HepG2 (cell line): ENCODE measurements at regions not wholly inside any gene's neighbourhood (a gene's known extent, or its start where the extent isn't known, plus 50 kb on each side); places are given as distances from the start of the nearest gene placed in this dataset.

Source experiments
- ATF3 ChIP-seq: sonication (generic); formaldehyde crosslinking; IDR thresholded peaks from 2 replicates; pipeline ENCODE4 v1.4.0; 2020; ENCODE audit warnings: missing genetic modification reagents
- ATF7-NPFF ChIP-seq: sonication (generic); formaldehyde crosslinking; IDR thresholded peaks from 2 replicates; pipeline ENCODE4 v1.8.1; 2023; ENCODE audit warnings: mild to moderate bottlenecking, low read depth, missing genetic modification reagents, moderate library complexity
- CBX5 ChIP-seq: sonication (generic); formaldehyde crosslinking; IDR thresholded peaks from 2 replicates; pipeline ENCODE4 v1.4.0; 2020; ENCODE audit warnings: missing genetic modification reagents, borderline replicate concordance
- GLMP ChIP-seq: sonication (generic); formaldehyde crosslinking; IDR thresholded peaks from 2 replicates; pipeline ENCODE4 v1.9.0; 2021; ENCODE audit warnings: missing genetic modification reagents, mild to moderate bottlenecking, borderline replicate concordance
- HMG20A ChIP-seq: IDR thresholded peaks from 2 replicates; pipeline ENCODE4 v1.6.1; 2016; ENCODE audit warnings: borderline replicate concordance
- MED8 ChIP-seq: sonication (generic); formaldehyde crosslinking; IDR thresholded peaks from 2 replicates; pipeline ENCODE4 v1.8.1; 2023; ENCODE audit warnings: mild to moderate bottlenecking, missing genetic modification reagents; ENCODE audit not compliant: insufficient replicate concordance
- MLLT10 ChIP-seq: sonication (generic); formaldehyde crosslinking; IDR thresholded peaks from 2 replicates; pipeline ENCODE4 v1.4.0; 2020; ENCODE audit warnings: missing genetic modification reagents
- MXI1 ChIP-seq: IDR thresholded peaks from 3 replicates; pipeline ENCODE4 v1.6.1; 2012; ENCODE audit warnings: low read depth, low read length, inconsistent platforms, borderline replicate concordance
- NONO ChIP-seq, 2 experiments: fragments of 450-650 bp in 1 of 2; sonication (generic) in 1 of 2; formaldehyde crosslinking in 1 of 2; IDR thresholded peaks in 1 of 2; conservative IDR thresholded peaks in 1 of 2; 2 replicates each; pipeline versions ENCODE4 v1.6.1 to v1.8.0; 2017 to 2022; ENCODE audit warnings: mild to moderate bottlenecking in 1 of 2, missing genetic modification reagents in 1 of 2, moderate library complexity in 1 of 2
- POLR2AphosphoS2 ChIP-seq: IDR thresholded peaks from 2 replicates; pipeline ENCODE4 v1.6.1; 2011; ENCODE audit warnings: low read depth, low read length, improper control_type of control experiment
- STAT5B ChIP-seq: sonication (generic); formaldehyde crosslinking; IDR thresholded peaks from 2 replicates; pipeline ENCODE4 v1.4.0; 2020; ENCODE audit warnings: missing genetic modification reagents
- YY1 ChIP-seq: IDR thresholded peaks from 2 replicates; pipeline ENCODE4 v1.6.1; 2011; ENCODE audit warnings: low read length, low read depth, moderate library complexity, mild to moderate bottlenecking; ENCODE audit not compliant: insufficient read depth, insufficient replicate concordance
- ZBTB33 ChIP-seq: sonication (generic); formaldehyde crosslinking; IDR thresholded peaks from 2 replicates; pipeline ENCODE4 v1.4.0; 2020; ENCODE audit warnings: missing genetic modification reagents
- ZFP90 ChIP-seq: sonication (generic); formaldehyde crosslinking; IDR thresholded peaks from 2 replicates; pipeline ENCODE4 v1.8.0; 2022; ENCODE audit warnings: missing genetic modification reagents, mild to moderate bottlenecking, inconsistent platforms, borderline replicate concordance
- ZFYVE20 ChIP-seq: sonication (generic); formaldehyde crosslinking; IDR thresholded peaks from 2 replicates; pipeline ENCODE4 v1.8.0; 2023; ENCODE audit warnings: low read depth, mild to moderate bottlenecking, moderate library complexity, missing genetic modification reagents, borderline replicate concordance
- ZMYM2 ChIP-seq: sonication (generic); formaldehyde crosslinking; IDR thresholded peaks from 2 replicates; pipeline ENCODE4 v1.8.0; 2022; ENCODE audit warnings: mild to moderate bottlenecking, missing genetic modification reagents
- ZNF143 ChIP-seq: sonication (generic); formaldehyde crosslinking; IDR thresholded peaks from 2 replicates; pipeline ENCODE4 v1.4.0; 2020; ENCODE audit warnings: missing genetic modification reagents
- ZNF430 ChIP-seq: sonication (generic); formaldehyde crosslinking; IDR thresholded peaks from 2 replicates; pipeline ENCODE4 v1.9.0; 2021; ENCODE audit warnings: mild to moderate bottlenecking, missing genetic modification reagents
- ZNF441 ChIP-seq: sonication (generic); formaldehyde crosslinking; IDR thresholded peaks from 2 replicates; pipeline ENCODE4 v1.7.0; 2021; ENCODE audit warnings: missing genetic modification reagents, borderline replicate concordance
- ZNF546 ChIP-seq: sonication (generic); formaldehyde crosslinking; conservative IDR thresholded peaks from 2 replicates; pipeline ENCODE4 v1.8.1; 2023; ENCODE audit warnings: mild to moderate bottlenecking, missing genetic modification reagents
- ZNF709 ChIP-seq: sonication (generic); formaldehyde crosslinking; IDR thresholded peaks from 2 replicates; pipeline ENCODE4 v1.5.0; 2020; ENCODE audit warnings: mild to moderate bottlenecking, missing genetic modification reagents
- TF ChIP-seq, protein P1 (sequence below): sonication (generic); formaldehyde crosslinking; IDR thresholded peaks from 2 replicates; pipeline ENCODE4 v1.4.0; 2020; ENCODE audit warnings: mild to moderate bottlenecking, missing genetic modification reagents
- TF ChIP-seq, protein P2 (sequence below): IDR thresholded peaks from 2 replicates; pipeline ENCODE4 v1.6.1; 2016
- TF ChIP-seq, protein P3 (sequence below): conservative IDR thresholded peaks from 2 replicates; pipeline ENCODE4 v1.6.1; 2018; ENCODE audit warnings: missing genetic modification reagents

DNA sequence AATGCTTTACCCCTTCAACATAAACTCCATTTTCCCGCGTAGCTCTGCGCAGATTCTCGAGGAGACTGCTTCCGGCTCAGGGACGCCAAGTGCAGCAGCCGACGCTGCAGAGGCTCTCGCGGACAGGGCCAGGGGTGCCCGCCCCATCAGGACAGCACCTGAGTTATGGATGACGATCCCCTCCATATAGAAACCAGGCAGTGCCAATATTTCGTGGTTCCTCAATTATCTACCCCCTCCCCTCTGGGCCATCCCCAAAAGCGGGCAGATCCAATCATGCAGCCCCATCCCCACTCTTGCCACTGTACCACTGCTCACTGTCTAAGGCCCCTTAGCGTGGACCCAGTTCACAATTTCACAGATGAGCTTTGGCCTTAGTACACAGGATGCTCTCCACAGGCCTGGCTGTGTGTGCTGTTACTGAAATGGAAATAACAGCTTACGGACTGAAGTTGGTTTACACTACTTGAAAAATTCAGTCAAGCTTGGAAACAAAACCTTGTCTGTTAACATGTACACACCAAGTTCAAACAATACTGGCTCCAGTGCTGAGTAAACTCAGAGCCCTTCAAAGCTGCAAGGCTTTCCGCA, 74.5 kb downstream of the DACT2 start (continued):
- TF ChIP-seq, protein P1, sequence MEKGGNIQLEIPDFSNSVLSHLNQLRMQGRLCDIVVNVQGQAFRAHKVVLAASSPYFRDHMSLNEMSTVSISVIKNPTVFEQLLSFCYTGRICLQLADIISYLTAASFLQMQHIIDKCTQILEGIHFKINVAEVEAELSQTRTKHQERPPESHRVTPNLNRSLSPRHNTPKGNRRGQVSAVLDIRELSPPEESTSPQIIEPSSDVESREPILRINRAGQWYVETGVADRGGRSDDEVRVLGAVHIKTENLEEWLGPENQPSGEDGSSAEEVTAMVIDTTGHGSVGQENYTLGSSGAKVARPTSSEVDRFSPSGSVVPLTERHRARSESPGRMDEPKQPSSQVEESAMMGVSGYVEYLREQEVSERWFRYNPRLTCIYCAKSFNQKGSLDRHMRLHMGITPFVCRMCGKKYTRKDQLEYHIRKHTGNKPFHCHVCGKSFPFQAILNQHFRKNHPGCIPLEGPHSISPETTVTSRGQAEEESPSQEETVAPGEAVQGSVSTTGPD (CRISPR knock-in tag), result no peak
- TF ChIP-seq HMG20A (peak; percentile 89), POLR2AphosphoS2 (no peak), ATF3 (CRISPR knock-in tag) (no peak), GLMP (no peak), ZMYM2 (CRISPR knock-in tag) (peak; percentile 74; the same call in 1 of the 2 replicates), ZFP90 (CRISPR knock-in tag) (peak; percentile 86; the same call in 1 of the 2 replicates), MLLT10 (CRISPR knock-in tag) (no peak), ZNF546 (CRISPR knock-in tag) (no peak), ZNF441 (CRISPR knock-in tag) (no peak), MED8 (CRISPR knock-in tag) (no peak), ZFYVE20 (CRISPR knock-in tag) (no peak), NONO (IDR thresholded peaks at IDR 0.05) (no peak), NONO (CRISPR knock-in tag; conservative IDR thresholded peaks at IDR 0.05) (no peak; the same call in 1 of the 2 replicates), ZNF709 (CRISPR knock-in tag) (no peak), ZNF430 (CRISPR knock-in tag) (no peak), MXI1 (no peak), YY1 (no peak), ZBTB33 (0 out of 2 replicates have a peak, but pooled peaks have one; percentile 23), STAT5B (CRISPR knock-in tag) (no peak), CBX5 (CRISPR knock-in tag) (peak; percentile 76; the same call in 1 of the 2 replicates), ATF7-NPFF (no peak), ZNF143 (0 out of 2 replicates have a peak, but pooled peaks have one; percentile 15)
- TF ChIP-seq, protein P2, sequence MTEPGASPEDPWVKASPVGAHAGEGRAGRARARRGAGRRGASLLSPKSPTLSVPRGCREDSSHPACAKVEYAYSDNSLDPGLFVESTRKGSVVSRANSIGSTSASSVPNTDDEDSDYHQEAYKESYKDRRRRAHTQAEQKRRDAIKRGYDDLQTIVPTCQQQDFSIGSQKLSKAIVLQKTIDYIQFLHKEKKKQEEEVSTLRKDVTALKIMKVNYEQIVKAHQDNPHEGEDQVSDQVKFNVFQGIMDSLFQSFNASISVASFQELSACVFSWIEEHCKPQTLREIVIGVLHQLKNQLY (CRISPR knock-in tag), result no peak
- TF ChIP-seq, protein P3, sequence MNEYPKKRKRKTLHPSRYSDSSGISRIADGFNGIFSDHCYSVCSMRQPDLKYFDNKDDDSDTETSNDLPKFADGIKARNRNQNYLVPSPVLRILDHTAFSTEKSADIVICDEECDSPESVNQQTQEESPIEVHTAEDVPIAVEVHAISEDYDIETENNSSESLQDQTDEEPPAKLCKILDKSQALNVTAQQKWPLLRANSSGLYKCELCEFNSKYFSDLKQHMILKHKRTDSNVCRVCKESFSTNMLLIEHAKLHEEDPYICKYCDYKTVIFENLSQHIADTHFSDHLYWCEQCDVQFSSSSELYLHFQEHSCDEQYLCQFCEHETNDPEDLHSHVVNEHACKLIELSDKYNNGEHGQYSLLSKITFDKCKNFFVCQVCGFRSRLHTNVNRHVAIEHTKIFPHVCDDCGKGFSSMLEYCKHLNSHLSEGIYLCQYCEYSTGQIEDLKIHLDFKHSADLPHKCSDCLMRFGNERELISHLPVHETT (CRISPR knock-in tag), result no peak
